ENCODE measurements at regions not wholly inside any gene's neighbourhood (a gene's known extent, or its start where the extent isn't known, plus 50 kb on each side); places are given as distances from the start of the nearest gene placed in this dataset.
A peak's percentile ranks its signal among the peaks of the same experiment; 100 is the strongest.

- H3K36me3 Mint-ChIP-seq, result peaks cover 5 to 20% (median 8%) of the 10 kb centered on the region in 3 donors
- DNase-seq, result peak in 1 of 3 donors; percentile 34
- peak overlapping the region; percentile 87 to 97 (median 96) for H3K27ac Mint-ChIP-seq
- peak overlapping the region; percentile 81 to 95 (median 89) for H3K4me3 Mint-ChIP-seq
- H3K4me1 Mint-ChIP-seq, result peaks cover 79 to 87% of the 10 kb centered on the region in 2 donors
- peaks cover 2 to 13% (median 11%) of the 10 kb centered on the region in 3 donors for H3K27me3 Mint-ChIP-seq (ENCODE audit: low read depth in 3 of 3)
- no peaks in the 10 kb centered on the region for H3K9me3 Mint-ChIP-seq
Observed at GRCh38 chr14:89466944-89467343, 49.9 kb upstream of the FOXN3 start.
